ENCODE measurements at regions not wholly inside any gene's neighbourhood (a gene's known extent, or its start where the extent isn't known, plus 50 kb on each side); places are given as distances from the start of the nearest gene placed in this dataset.

GRCh38 chr15:98177966-98178592 is 217.6 kb downstream of the ARRDC4 start:
- H3K36me3 Mint-ChIP-seq = no peaks in the 10 kb centered on the region
- no peaks in the 10 kb centered on the region for H3K27me3 Mint-ChIP-seq
- no peaks in the 10 kb centered on the region for H3K4me1 Mint-ChIP-seq
- no peak for ATAC-seq
- no peak overlapping the region for H3K27ac Mint-ChIP-seq
- no peaks in the 10 kb centered on the region for H3K9me3 Mint-ChIP-seq
- no peak overlapping the region for H3K4me3 Mint-ChIP-seq

GRCh38 chr15:98178861-98179260 is 218.4 kb downstream of the ARRDC4 start:
- Mint-ChIP-seq H3K4me1 (no peaks in the 10 kb centered on the region), H3K4me3 (no peak overlapping the region), H3K36me3 (no peaks in the 10 kb centered on the region), H3K27ac (no peak overlapping the region), H3K27me3 (no peaks in the 10 kb centered on the region), H3K9me3 (no peaks in the 10 kb centered on the region)
- ATAC-seq = no peak

- ATAC-seq = no peak
- H3K9me3 Mint-ChIP-seq = no peaks in the 10 kb centered on the region
Observed at GRCh38 chr15:98187549-98187948, 227.0 kb downstream of the ARRDC4 start.

GRCh38 chr15:98190914-98191313 is 230.4 kb downstream of the ARRDC4 start:
- Mint-ChIP-seq H3K36me3 (no peaks in the 10 kb centered on the region), H3K27me3 (no peaks in the 10 kb centered on the region), H3K9me3 (no peaks in the 10 kb centered on the region)

More at GRCh38 chr15:98187549-98187948, 227.0 kb downstream of the ARRDC4 start:
- no peak overlapping the region for H3K27ac Mint-ChIP-seq
- H3K4me1 Mint-ChIP-seq = no peaks in the 10 kb centered on the region
- no peaks in the 10 kb centered on the region for H3K27me3 Mint-ChIP-seq
- H3K4me3 Mint-ChIP-seq = no peak overlapping the region
- no peaks in the 10 kb centered on the region for H3K36me3 Mint-ChIP-seq

GRCh38 chr15:98195796-98196195 is 235.3 kb downstream of the ARRDC4 start:
- H3K4me1 Mint-ChIP-seq = no peaks in the 10 kb centered on the region
- no peak for ATAC-seq
- no peaks in the 10 kb centered on the region for H3K27me3 Mint-ChIP-seq
- no peak overlapping the region for H3K4me3 Mint-ChIP-seq
- H3K36me3 Mint-ChIP-seq = no peaks in the 10 kb centered on the region
- H3K27ac Mint-ChIP-seq = no peak overlapping the region
- peaks cover 6% of the 10 kb centered on the region for H3K9me3 Mint-ChIP-seq

More at GRCh38 chr15:98190914-98191313, 230.4 kb downstream of the ARRDC4 start:
- ATAC-seq = no peak
- H3K27ac Mint-ChIP-seq = no peak overlapping the region
- no peak overlapping the region for H3K4me3 Mint-ChIP-seq
- no peaks in the 10 kb centered on the region for H3K4me1 Mint-ChIP-seq

GRCh38 chr15:98196371-98196770 is 235.9 kb downstream of the ARRDC4 start:
- Mint-ChIP-seq H3K4me1 (no peaks in the 10 kb centered on the region), H3K36me3 (no peaks in the 10 kb centered on the region), H3K27ac (no peak overlapping the region), H3K4me3 (no peak overlapping the region), H3K9me3 (peaks cover 6% of the 10 kb centered on the region), H3K27me3 (no peaks in the 10 kb centered on the region)
- ATAC-seq = no peak

GRCh38 chr15:98202256-98202655 is 241.8 kb downstream of the ARRDC4 start:
- ATAC-seq = no peak
- Mint-ChIP-seq H3K9me3 (peaks cover 3% of the 10 kb centered on the region), H3K4me1 (no peaks in the 10 kb centered on the region), H3K27ac (no peak overlapping the region), H3K36me3 (no peaks in the 10 kb centered on the region), H3K27me3 (no peaks in the 10 kb centered on the region), H3K4me3 (no peak overlapping the region)

- ATAC-seq = no peak
- no peaks in the 10 kb centered on the region for H3K4me1 Mint-ChIP-seq
Observed at GRCh38 chr15:98203872-98204660, 243.6 kb downstream of the ARRDC4 start.

GRCh38 chr15:98207928-98208327 is 247.4 kb downstream of the ARRDC4 start:
- no peaks in the 10 kb centered on the region for H3K4me1 Mint-ChIP-seq
- H3K27me3 Mint-ChIP-seq = no peaks in the 10 kb centered on the region
- no peak for ATAC-seq
- no peaks in the 10 kb centered on the region for H3K9me3 Mint-ChIP-seq
- no peak overlapping the region for H3K27ac Mint-ChIP-seq
- H3K4me3 Mint-ChIP-seq = no peak overlapping the region
- H3K36me3 Mint-ChIP-seq = no peaks in the 10 kb centered on the region

More at GRCh38 chr15:98203872-98204660, 243.6 kb downstream of the ARRDC4 start:
- H3K36me3 Mint-ChIP-seq = no peaks in the 10 kb centered on the region
- no peaks in the 10 kb centered on the region for H3K9me3 Mint-ChIP-seq
- H3K27me3 Mint-ChIP-seq = no peaks in the 10 kb centered on the region
- H3K4me3 Mint-ChIP-seq = no peak overlapping the region
- no peak overlapping the region for H3K27ac Mint-ChIP-seq

GRCh38 chr15:98213346-98213979 is 253.0 kb downstream of the ARRDC4 start:
- Mint-ChIP-seq H3K4me1 (no peaks in the 10 kb centered on the region), H3K36me3 (no peaks in the 10 kb centered on the region), H3K4me3 (no peak overlapping the region), H3K27ac (no peak overlapping the region), H3K9me3 (no peaks in the 10 kb centered on the region), H3K27me3 (no peaks in the 10 kb centered on the region)
- no peak for ATAC-seq

GRCh38 chr15:98216166-98216565 is 255.7 kb downstream of the ARRDC4 start:
- ATAC-seq = no peak
- no peaks in the 10 kb centered on the region for H3K4me1 Mint-ChIP-seq
- H3K27me3 Mint-ChIP-seq = no peaks in the 10 kb centered on the region
- no peak overlapping the region for H3K27ac Mint-ChIP-seq
- H3K4me3 Mint-ChIP-seq = no peak overlapping the region
- H3K36me3 Mint-ChIP-seq = no peaks in the 10 kb centered on the region
- no peaks in the 10 kb centered on the region for H3K9me3 Mint-ChIP-seq

- no peaks in the 10 kb centered on the region for H3K36me3 Mint-ChIP-seq
Observed at GRCh38 chr15:98217356-98217755, 256.9 kb downstream of the ARRDC4 start.

GRCh38 chr15:98221144-98221543 is 260.6 kb downstream of the ARRDC4 start:
- Mint-ChIP-seq H3K36me3 (no peaks in the 10 kb centered on the region), H3K9me3 (no peaks in the 10 kb centered on the region)
- no peak for ATAC-seq

More at GRCh38 chr15:98217356-98217755, 256.9 kb downstream of the ARRDC4 start:
- H3K4me1 Mint-ChIP-seq = no peaks in the 10 kb centered on the region
- ATAC-seq = no peak
- H3K9me3 Mint-ChIP-seq = no peaks in the 10 kb centered on the region
- H3K27me3 Mint-ChIP-seq = no peaks in the 10 kb centered on the region
- no peak overlapping the region for H3K4me3 Mint-ChIP-seq
- no peak overlapping the region for H3K27ac Mint-ChIP-seq

GRCh38 chr15:98221577-98221976 is 261.1 kb downstream of the ARRDC4 start:
- no peaks in the 10 kb centered on the region for H3K4me1 Mint-ChIP-seq
- no peaks in the 10 kb centered on the region for H3K27me3 Mint-ChIP-seq
- ATAC-seq = no peak
- H3K9me3 Mint-ChIP-seq = no peaks in the 10 kb centered on the region
- no peak overlapping the region for H3K27ac Mint-ChIP-seq
- no peaks in the 10 kb centered on the region for H3K36me3 Mint-ChIP-seq
- H3K4me3 Mint-ChIP-seq = no peak overlapping the region

More at GRCh38 chr15:98221144-98221543, 260.6 kb downstream of the ARRDC4 start:
- no peak overlapping the region for H3K4me3 Mint-ChIP-seq
- H3K4me1 Mint-ChIP-seq = no peaks in the 10 kb centered on the region
- H3K27me3 Mint-ChIP-seq = no peaks in the 10 kb centered on the region
- H3K27ac Mint-ChIP-seq = no peak overlapping the region

GRCh38 chr15:98226149-98226548 is 265.6 kb downstream of the ARRDC4 start:
- ATAC-seq = no peak
- no peaks in the 10 kb centered on the region for H3K27me3 Mint-ChIP-seq
- H3K36me3 Mint-ChIP-seq = no peaks in the 10 kb centered on the region
- no peak overlapping the region for H3K27ac Mint-ChIP-seq
- no peaks in the 10 kb centered on the region for H3K4me1 Mint-ChIP-seq
- no peaks in the 10 kb centered on the region for H3K9me3 Mint-ChIP-seq
- no peak overlapping the region for H3K4me3 Mint-ChIP-seq

Data from stimulated activated memory B cell treated with anti-CD40 and anti-IgM and Interleukin-4, amounts not matched to agents 10 μg/mL and 1 μg/mL and 100 μg/mL, for 72 hours (primary cell).